ENCODE measurements at regions not wholly inside any gene's neighbourhood (a gene's known extent, or its start where the extent isn't known, plus 50 kb on each side); places are given as distances from the start of the nearest gene placed in this dataset.
"Not testable (repeated sequence)": the region's sequence is repeated elsewhere in the genome, so short reads cannot be mapped to it uniquely, and the experiment has no call there.

DNA sequence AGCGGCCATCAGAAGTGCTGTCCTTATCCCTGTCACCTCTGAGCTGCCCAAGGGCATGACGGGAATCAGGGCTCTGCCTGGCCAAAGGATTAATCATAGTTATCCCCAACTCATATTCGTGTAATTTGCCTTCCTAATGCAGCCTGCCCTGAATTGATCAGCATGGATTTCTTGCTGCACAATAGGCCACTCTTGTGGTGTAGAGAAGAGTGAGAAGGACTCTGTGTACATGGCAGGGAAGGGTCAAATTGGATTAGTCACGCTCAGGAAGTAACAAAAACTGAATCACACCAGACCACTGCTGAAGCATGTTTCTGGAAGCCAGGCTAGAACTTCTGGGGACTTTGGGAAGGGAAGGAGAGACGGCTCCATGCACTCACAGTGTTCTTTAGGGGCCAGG is 227.0 kb downstream of the BUB3 start:
- DNase-seq, result no peak

DNA sequence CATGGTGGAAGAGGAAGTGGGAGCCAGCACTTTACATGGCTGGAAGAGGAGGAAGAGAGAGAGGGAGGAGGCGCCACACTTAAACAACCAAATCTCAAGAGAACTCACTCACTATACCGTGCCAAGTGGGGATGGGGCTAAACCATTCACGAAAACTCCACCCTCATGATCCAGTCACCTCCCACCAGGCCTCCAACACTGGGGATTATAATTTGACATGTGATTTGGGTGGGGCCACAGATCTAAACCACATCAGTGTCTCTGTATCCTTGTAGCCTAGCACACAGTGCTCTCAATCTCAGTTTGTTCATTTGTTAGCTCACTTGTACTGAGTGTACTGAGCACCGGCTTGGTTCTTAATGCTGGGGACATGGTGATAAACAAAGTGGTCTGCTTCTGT is 228.3 kb downstream of the BUB3 start:
- no peak for DNase-seq

DNA sequence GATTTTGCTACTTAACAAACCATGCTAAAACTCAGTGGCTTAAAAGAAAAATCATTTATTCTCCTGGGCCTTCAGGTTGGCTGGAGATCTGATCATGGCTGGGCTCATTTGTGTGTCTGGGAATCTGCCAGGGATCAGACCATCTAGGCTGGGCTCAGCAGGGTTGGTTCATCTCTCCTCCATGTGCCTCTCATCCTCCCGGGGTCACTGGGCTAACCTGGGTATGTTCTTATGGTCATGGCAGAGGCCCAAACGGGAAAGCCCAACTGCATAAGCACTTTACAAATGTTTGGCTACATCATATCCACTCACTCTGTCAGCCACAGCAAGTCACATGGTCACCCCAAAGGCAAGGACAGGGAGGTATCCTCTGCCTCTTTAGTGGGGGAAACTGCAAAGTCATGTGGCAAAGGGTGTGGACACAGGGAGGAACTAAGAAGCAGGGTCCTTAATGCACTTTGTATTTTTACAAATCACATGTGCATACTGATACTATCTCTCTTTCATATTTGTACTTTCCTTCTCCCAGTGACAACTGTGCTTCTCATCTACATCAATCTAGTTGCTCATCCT is 231.4 kb downstream of the BUB3 start:
- no peak for DNase-seq

DNA sequence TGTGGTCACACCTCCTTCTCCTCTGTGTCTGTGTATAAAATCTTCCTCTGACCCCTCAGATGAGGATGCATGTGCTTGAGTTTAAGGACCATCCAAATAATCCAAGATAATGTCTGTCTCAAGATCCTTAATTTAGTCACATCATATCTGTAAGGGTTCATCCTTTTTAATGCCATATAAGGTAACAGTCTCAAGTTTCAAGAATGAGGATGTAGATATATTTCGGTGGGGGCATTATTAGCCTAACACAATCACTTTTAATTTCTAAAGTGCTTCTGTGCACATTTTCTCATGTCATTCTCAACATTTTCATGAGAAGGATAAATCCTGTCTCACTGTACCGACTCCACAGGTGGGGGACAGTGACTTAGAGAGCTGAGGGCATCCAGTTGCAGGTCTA is 235.3 kb downstream of the BUB3 start:
- no peak for DNase-seq

DNA sequence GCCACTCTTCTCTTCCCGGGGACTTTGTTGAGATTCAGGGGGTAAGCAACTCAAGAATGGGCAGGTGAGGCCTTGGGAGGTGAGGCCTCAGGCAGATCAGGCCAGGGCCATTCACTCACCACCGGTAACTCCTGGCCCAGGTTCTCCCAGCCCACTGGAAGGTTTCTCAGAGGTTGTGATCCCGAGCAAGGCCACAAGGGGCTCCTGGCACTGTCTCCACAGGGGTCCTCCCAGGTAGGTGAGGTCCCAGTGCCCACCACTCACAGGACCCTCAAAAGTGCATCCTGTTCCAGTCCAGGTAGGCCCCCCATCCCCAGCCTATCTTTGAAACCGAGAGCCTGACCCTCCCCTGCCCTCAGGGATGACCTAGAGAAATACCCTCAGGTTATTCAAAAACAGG is 236.1 kb downstream of the BUB3 start:
- no peak for DNase-seq

DNA sequence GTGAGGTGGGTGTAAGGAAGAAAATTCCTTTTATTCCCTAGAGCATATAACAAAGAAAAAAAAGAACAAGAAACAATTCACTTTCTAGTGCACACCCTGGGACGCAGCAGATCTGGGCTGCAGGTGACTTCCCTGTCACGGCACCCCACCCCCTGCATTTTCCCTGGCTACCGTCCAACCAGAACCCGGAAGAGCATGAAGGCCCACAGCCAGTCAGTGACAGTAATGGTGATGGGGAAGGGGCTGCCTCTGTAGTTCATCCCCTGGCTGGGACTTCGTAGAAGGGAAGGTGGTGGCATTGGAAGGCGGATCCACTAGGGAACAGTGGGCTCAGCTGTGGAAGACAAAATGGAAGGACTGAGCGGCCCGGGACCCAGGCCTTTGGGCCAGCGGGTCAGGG is 236.7 kb downstream of the BUB3 start:
- no peak for DNase-seq

DNA sequence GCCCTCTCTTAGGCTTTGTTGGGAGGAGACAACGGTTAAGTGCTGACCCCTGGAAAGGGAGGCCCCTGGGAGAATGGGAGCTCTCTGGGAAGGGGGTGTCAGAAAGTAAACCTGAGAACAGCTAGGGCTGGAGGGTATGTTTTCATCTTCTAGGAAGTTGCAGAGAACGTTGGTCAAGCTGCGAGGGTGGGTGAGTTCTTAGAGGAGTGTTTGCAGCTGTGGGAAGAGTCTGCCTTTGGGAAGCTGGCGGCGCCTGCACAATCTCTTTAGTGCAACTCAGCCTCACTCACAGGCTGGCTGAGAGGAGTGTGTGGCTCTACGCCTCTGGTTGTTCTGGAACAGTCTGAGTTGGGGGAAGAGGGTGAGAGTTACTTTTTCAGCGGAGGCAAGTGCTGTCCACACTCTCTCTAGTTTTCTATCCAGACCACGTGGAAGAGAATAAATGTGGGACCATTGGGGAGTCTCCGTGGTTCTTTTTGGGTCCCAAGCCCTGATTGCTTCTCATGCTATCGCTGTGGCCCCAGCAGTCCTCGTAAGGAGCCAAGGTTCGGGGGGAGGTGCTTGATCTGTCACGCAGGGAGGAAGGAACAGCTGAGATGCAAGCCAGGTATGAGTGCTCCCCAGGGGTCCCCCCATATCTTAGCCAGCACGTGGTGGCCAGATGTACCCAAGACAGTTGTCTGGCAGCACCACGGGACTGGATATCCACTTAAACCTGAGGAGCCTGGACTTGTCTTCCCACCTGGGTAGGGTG is 237.2 kb downstream of the BUB3 start:
- no peak for DNase-seq

DNA sequence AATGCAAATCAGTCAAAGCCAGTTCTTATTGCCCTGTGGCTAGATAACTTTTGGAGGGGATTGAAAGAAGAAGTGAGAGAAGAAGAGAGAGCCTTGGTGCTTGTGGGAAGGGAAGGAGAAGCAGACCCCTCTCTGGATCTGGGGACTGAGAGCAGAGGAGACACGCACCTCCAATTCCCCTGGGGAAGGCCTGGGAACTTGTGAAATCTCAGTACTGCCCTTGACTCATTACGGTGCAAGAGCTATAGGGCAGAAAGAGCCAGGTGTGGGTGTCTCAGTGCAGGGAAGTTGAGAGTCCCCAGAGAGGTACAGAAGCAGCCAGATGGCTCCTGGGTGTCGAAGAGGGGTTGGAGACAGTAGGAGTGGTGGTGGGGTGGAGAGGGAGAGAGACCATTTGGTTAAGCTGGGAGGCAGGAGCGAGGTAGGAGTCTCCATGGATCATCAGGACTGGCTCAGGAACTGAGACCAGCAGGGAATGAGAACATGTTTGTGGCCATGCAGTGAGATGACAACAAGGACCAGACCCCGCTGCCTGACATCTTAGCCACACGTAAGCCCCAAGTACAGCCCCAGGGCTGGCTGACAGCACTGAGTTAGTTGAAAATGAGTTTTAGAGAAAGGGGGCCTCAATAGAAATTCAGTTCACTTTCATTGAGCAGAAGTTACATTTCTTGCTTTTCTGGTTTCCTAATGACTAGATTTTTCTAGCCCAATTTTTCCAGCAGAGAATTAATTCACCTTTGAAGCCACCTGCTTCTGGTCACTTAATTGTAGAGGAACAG is 238.2 kb downstream of the BUB3 start:
- DNase-seq, result no peak

DNA sequence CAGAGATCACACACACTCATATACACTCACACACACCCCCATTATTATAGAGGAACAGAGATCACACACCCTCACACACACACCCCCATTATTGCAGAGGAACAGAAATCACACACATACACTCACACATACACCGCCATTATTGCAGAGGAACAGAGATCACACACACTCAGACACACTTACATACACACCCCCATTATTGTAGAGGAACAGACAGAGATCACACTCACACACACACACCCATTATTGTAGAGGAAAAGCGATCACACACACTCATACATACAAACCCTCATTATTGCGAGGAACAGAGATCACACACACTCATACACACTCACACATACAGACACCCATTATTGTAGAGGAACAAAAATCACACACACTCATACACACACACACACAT is 239.0 kb downstream of the BUB3 start:
- DNase-seq, result no peak

DNA sequence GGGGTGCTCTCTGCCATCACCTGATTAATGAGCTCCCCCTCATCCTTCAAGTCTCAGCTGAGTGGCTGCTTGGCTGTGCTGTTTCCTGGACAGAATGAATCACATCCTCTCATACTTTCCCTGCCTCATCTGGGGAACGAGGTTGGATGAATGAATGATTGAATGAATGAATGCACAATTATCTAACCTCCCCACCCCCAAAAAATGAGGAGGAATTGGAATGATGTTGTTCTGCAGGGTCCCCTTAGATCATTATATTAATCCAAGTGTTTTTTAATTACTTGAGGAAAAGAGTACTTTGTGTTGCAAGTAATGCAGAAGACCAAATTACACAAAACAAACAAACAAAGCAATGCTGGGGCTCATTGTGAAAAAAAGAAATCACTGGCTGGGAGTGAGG is 240.2 kb downstream of the BUB3 start:
- DNase-seq, result no peak

DNA sequence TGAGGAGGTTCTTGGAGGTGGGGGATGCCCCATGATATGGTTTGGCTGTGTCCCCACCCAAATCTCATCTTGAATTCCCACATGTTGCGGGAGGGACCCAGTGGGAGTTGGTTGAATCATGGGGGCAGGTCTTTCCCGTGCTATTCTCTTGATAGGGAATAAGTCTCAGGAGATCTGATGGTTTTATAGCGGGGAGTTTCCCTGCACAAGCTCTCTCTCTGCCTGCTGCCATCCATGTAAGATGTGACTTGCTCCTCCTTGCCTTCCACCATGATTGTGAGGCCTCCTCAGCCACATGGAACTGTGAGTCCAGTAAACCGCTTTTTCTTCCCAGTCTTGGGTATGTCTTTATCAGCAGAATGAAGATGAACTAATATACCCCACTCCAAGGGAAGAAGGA is 241.0 kb downstream of the BUB3 start:
- not testable (repeated sequence) for DNase-seq

DNA sequence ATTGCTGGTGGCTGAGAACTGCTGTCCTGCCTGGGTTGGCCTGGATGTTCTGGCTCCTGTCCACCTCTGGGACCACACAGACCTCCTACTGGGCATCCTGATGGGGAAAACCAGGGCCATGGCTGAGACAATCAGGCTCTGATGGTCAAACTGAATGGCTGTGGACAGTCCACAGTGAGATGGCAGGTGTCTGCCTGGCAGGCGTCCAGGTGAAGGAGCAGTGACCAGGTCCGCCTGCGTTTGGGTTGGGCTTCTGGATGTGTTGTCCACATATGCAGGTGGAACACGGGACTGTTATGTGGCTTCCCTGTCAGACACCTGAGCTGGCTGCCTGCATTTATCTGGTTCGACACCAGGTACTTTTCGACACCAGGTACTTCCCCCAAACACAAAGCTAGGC is 241.7 kb downstream of the BUB3 start:
- DNase-seq, result no peak

DNA sequence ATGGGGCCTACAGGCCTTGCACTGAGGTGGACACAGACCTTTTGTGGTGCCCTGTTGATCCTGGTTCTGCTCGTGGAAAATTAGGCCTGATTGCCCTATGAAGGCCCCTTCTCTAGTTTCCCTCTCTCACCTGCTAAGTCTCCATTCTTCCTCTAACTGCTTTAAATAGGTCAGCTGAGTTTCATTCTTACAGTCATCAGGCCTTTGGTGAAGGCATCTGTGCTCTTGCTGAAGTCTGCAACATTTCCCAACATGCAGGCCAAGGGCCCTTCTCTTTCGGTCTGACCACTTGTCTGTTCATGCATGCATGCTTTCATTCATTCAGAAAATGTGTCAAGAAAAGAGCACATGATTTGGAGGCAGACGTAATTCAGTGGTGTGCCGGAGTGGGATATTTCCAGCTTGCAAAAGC is 244.0 kb downstream of the BUB3 start:
- no peak for DNase-seq

DNA sequence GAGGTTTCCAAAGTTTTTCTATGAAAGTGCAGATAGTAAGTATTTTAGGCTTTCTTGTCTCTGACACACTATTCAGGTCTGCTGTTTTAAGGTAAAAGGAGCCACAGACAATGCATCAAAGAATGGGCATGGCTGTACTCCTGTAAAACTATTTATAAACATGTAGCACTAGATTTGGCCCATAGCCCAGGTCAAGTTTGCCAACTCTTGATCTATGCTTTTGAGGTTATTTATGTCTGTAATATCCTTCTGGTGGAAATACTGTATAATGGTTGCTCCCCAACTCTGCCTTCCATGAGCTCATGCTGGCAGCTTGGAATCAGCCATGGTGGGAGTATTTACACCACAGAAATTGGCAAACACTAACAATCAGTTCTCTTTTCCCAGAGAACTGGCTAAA is 244.6 kb downstream of the BUB3 start:
- DNase-seq, result no peak

DNA sequence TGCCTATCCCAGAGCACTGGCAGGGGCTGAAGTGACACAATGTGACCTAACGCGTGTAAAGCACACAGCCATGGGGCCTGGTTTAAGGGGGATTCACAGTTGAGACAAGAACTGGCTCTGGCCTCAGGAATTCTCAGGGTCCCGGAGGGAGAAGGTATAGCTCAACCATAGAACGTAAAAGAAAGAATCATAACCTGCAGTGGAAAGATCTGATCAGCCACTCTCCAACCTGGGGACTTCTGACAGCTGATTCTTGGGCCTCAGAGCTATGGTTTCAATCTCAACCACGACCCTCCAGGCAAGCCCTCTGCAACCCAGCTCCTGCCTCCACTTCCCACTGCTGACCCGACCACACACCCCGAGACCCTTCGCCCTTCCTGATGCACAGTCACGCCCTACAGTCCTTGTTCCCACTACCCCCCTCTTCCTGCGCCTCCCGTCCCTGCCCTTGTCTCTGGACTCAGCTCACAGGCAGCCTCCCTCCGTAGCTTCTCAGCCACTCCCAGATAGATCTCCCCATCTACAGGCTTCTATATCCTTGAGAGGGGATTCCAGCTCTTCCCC is 245.2 kb downstream of the BUB3 start:
- no peak for DNase-seq

DNA sequence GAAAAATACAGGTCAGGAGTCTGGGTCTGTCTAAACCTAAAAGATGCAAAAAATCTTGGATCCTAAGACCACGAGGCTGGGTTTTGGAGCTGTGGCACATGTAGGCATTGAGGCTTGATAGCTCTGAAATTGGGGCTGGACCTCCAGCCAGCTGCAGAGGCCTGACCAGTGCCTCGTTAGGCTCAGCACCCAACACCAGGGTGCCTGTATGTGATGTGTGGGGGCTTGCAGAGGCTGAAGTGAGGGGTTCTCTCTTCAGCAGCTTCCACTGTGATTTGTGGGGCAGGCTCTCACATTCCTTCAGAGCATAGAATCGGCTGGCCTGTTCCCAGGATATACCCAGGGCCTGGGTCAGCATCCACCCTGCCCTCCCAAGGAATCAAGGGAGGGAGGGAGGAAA is 247.8 kb downstream of the BUB3 start:
- no peak for DNase-seq

DNA sequence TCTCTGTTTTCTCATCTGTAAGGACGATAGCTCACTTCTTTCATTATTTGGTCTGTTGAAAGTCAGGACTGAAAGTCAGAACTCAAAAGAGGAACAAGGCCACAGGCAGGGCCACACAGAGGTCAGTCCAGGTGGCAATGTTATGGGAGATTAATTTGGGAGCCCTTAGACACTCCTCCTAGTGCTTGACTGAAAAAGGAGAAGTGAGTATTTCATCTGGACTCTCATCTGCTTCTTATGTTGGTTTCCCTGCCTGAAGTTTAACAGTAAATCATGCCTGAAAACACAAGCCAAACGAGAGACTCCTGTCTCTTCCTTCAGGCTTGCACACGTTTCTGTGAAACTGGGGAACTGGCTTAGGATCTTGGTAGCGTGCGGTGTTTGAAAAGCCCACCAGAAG is 248.5 kb downstream of the BUB3 start:
- no peak for DNase-seq

DNA sequence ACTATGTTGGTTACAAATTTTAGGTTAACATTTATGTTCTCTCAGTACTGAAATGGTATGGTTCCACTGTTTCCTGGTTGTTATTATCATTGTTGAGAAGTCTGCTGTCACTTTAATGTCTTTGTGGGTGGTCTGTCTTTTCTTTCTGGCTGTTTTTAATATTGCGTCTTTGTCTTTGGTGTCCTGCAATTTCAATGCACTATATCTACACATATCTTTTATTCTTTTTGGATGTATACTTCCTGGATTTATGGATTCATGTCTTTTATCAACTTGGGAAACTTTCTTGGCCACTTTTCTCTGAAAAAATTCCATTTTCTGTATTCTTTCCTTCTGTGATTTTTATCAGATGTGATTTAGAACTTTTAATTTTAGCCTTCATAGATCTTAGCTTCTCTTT is 250.2 kb downstream of the BUB3 start:
- no peak for DNase-seq

DNA sequence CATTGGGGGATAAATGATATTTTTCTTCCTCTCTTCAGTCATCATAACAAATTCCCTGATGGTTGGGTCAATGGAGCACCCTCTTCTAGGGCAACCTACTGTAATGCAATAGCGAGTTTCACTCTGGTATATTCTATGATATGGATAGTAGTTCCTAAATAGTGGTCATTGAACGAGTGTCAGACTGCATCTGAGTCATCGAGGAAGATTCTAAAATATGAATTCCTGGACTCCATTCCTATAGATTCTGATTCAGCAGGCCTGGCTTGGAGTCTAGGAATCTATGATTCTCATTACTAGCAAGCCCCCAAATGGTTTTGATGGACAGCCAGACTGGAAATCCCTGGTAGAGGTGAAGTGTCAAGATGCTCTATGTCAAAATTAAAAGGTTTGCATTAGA is 254.5 kb downstream of the BUB3 start:
- no peak for DNase-seq

DNA sequence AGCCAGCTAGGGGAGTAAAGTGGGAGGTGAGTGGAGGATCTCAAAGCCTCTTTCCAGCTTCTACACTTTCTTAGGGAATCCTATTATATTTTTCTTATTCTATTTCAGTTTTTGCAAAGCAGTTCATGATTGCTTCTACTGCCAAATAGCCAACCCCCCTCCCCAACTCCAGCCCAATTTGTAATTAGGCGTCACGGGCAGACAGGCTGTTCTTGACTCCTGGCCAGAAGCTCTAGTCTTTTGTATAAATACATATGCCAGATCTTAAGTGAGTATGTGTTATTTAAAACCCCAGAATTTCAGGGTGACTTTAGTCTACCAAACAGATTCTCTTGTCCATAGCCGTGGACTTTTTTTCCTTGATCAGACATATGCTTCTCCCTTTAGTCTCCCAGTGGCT is 255.2 kb downstream of the BUB3 start:
- no peak for DNase-seq

DNA sequence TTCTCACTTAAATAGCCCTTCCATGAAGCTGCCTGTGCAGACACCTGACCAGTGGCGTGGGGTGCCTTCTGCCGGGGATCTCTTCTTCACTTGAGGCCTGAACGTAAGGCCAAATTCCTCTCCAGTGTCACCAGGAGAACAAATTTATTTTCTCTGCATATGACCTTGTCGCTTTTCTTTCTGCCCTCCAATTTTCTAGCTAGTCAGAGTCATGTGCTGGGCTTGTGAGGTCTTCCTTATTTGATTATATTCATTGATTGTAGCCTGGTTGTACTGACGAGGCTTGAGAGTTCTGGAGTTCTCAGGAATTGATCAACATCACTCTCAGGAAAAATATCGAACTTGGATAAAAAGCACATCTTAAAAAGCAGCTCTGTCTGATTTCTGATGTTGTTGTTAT is 255.7 kb downstream of the BUB3 start:
- no peak for DNase-seq

DNA sequence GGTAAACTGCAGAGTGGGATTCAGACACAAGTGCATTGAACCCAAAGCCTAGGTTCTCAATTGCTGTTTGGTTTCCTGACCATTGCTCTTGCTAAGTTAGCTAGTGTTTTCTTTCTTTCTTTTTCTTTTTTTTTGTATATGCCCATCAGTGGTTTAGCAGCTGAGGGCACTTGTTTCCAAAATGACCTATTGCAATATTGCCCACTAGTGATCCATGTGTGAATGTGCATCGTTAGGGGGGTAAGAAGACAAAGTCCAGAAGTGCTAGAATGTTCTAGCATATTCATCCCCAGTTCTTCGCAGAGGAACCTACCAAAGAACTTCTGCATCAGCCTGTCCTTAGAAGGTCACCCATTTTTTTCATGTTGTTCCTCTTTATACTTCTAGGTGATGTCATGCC is 252.8 kb upstream of the GPR26 start:
- DNase-seq, result no peak

DNA sequence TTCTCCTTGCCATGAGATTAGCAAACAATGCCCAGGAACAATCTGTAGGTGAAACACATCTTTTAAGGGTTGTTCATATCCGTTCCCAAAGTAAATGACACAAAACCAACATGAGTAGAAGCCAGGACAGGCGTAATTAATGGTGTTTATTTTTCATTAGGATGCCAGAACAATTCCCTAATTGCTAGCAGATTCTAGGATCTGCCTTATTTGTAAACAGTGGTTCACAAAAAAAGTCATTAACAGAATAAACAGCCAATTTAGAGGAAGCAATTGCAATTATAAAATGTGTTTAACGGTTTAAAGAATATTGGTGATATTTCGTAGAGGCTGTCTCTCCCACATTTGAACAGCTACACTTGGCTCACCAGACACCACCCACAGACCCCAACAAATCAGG is 250.6 kb upstream of the GPR26 start:
- no peak for DNase-seq

DNA sequence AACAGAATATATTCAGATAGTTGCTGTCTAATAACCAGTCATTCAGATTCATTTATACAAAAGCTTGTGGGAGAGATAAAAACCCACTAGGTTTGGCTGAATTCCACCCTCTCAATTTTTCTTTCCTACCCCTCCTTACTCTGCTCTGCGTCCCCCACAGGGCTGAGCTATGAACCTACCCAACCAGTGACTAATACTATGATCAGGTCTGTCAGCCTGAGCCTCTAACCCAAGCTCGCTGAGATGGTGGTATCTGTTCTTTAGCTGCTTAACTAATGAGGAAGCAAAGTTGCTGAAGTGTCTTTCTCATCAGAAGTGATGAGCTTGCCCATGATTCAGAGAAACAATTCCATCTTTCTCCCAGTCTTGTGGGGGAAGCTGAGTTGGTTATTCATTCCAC is 248.7 kb upstream of the GPR26 start:
- no peak for DNase-seq
